Bronchial epithelial cell (primary cell): ENCODE measurements at regions not wholly inside any gene's neighbourhood (a gene's known extent, or its start where the extent isn't known, plus 50 kb on each side); places are given as distances from the start of the nearest gene placed in this dataset.
A peak's percentile ranks its signal among the peaks of the same experiment; 100 is the strongest.

Source experiments
- DNase-seq: peaks from one replicate; pipeline ENCODE4 v3.0.0-alpha.2; 2010; ENCODE audit warnings: low read depth
- FAIRE-seq: peaks from 2 replicates; lab custom pipeline; 2011; peaks lifted over from hg19 to GRCh38; lab: Jason Lieb, UNC
- H3K27me3 ChIP-seq: 2 replicates; pipeline ENCODE4 v1.5.1; 2011; ENCODE audit warnings: low read length; ENCODE audit not compliant: control insufficient read depth, insufficient read depth
- H3K36me3 ChIP-seq: 2 replicates; pipeline ENCODE4 v1.5.1; 2011; ENCODE audit warnings: low read length; ENCODE audit not compliant: control insufficient read depth, insufficient read depth
- H3K4me3 ChIP-seq: 2 replicates; pipeline ENCODE4 v1.5.1; 2011; ENCODE audit warnings: mild to moderate bottlenecking, low read depth, low read length, control low read depth
- TF ChIP-seq, protein P1 (sequence below): IDR thresholded peaks from 2 replicates; pipeline ENCODE4 v1.5.1; 2011; ENCODE audit warnings: mild to moderate bottlenecking, moderate library complexity, low read length, control low read depth, inconsistent platforms; ENCODE audit not compliant: insufficient read depth, severe bottlenecking

DNA sequence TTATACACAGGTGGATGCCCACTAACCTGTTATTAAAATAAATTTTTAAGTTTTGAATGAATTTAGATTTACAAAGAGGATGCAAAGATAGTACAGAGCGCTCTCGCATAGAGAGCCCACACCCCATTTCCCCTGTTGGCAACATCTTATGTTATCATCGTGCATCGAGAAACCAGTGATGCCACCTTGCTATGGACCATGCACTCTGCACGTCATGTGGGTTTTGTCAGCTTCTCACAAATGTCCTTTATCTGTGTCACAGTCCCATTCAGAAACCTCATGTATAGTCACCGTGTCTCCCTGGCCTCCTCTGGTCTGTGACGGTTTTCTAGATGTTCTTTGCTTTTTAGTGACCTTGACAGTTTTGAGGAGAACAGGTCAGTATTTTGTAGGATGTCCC lies 60.0 kb downstream of the ING1 start:
- no peaks in the 10 kb centered on the region for H3K36me3 ChIP-seq
- H3K4me3 ChIP-seq, result no peak overlapping the region
- TF ChIP-seq, protein P1, sequence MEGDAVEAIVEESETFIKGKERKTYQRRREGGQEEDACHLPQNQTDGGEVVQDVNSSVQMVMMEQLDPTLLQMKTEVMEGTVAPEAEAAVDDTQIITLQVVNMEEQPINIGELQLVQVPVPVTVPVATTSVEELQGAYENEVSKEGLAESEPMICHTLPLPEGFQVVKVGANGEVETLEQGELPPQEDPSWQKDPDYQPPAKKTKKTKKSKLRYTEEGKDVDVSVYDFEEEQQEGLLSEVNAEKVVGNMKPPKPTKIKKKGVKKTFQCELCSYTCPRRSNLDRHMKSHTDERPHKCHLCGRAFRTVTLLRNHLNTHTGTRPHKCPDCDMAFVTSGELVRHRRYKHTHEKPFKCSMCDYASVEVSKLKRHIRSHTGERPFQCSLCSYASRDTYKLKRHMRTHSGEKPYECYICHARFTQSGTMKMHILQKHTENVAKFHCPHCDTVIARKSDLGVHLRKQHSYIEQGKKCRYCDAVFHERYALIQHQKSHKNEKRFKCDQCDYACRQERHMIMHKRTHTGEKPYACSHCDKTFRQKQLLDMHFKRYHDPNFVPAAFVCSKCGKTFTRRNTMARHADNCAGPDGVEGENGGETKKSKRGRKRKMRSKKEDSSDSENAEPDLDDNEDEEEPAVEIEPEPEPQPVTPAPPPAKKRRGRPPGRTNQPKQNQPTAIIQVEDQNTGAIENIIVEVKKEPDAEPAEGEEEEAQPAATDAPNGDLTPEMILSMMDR, result no peak
- DNase-seq, result no peak
- peaks cover 2% of the 10 kb centered on the region for H3K27me3 ChIP-seq
- no peak for FAIRE-seq

DNA sequence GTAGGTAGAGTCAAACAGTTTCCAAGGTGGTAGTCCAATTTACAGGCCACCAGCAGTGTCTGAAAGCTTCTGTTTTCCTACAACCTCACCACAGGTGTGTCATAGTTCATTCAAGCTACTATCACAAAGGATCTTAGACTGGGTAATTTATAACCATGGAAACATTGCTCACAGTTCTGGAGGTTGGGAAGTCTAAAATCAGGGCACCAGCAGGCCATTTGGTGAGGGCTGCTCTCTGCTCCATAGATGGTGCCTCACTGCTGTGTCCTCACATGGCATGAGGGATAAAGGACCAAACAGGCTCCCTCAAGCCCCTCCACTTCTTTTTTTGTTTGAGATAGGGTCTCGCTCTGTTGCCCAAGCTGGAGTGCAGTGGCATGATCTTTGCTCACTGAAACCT lies 60.6 kb downstream of the ING1 start:
- Histone ChIP-seq H3K4me3 (no peak overlapping the region), H3K36me3 (no peaks in the 10 kb centered on the region), H3K27me3 (peaks cover 2% of the 10 kb centered on the region)
- peak; percentile 23 for FAIRE-seq
- no peak for DNase-seq
- TF ChIP-seq, protein P1, result no peak

DNA sequence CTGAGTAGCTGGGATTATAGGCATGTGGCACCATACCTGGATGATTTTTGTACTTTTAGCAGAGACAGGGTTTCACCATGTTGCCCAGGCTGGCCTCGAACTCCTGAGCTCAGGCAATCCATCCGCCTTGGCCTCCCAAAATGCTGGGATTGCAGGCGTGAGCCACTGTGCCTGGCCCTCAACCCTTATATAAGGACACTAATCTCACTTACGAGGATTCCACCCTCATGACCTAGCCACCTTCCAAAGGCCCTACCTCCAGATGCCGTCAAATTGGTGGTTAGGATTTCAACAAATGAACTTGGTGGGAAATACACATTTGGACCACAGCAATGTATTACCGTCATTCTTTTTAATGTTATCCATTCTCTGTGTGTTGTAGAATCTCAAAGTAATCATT lies 61.0 kb downstream of the ING1 start:
- H3K36me3 ChIP-seq, result no peaks in the 10 kb centered on the region
- no peak for FAIRE-seq
- TF ChIP-seq, protein P1, result no peak

DNA sequence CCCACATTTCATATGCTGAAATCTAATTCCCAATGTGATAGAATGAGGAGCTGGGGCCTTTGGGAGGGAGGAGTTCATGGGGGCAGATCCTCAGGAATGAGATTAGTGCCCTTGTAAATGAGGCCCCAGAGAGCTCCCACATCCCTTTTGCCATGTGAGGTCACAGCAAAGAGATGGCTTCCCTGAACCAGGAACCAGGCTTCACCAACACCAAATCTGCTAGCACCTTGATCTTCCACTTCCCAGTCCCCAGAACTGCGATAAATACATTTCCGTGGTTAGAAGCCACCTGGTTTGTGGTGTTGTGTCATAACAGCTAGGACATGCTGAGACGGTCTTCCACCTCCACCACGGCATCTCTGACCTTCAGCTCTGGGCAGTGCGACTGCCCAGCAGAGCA lies 62.1 kb downstream of the ING1 start:
- Histone ChIP-seq H3K36me3 (no peaks in the 10 kb centered on the region), H3K27me3 (peaks cover 2% of the 10 kb centered on the region), H3K4me3 (no peak overlapping the region)
- TF ChIP-seq, protein P1, result no peak
- no peak for FAIRE-seq
- no peak for DNase-seq

More for the DNA sequence above, 61.0 kb downstream of the ING1 start:
- Histone ChIP-seq H3K4me3 (no peak overlapping the region), H3K27me3 (peaks cover 2% of the 10 kb centered on the region)
- DNase-seq, result no peak

DNA sequence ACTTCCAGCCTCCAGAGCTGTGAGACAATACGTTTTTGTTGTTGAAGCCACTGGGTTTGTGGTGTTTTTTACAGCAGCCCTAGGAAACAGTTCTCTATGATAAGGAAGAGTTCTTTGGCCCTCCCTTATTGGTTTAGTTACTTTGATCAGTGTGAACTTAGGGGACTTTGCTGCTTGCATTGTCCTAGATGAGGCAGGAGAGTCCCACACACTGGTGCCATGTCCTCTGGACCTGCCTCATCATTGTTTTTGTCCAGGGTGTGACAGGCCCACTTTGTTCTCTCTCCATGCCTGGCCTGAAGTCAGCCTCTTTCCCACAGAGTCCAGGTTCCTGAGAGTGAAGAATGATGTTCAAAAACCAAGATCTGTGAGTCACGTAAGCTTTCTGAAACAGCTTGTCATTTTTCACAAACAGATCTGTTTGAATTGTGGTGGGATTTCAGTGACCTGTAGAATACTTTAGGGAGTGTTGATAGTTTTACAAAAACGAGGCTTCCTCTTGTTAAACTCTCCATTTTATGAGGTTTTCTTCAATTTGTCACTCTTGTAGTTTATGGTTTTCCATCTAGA lies 63.8 kb downstream of the ING1 start:
- H3K27me3 ChIP-seq, result peaks cover 2% of the 10 kb centered on the region
- FAIRE-seq (no peak), DNase-seq (no peak)
- no peak overlapping the region for H3K4me3 ChIP-seq
- no peaks in the 10 kb centered on the region for H3K36me3 ChIP-seq
- TF ChIP-seq, protein P1, result no peak

DNA sequence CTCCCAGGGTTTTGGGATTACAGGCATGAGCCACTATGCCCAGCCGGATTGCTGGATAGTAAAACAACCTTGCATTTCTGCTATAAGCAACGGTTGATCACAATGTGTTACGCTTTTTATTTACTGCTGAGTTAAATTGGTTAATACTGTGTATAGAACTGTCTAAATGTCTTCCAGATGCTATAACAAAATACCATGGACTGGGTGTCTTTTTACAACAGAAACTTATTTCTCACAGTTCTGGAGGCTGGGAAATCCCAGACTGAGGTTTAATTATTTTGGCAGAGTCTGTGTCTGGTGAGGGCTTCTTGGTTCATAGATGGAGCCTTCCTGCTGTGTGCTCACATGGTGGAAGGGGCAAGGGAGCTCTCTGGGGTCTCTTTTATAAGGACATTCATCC lies 65.5 kb downstream of the ING1 start:
- DNase-seq (no peak), FAIRE-seq (no peak)
- no peaks in the 10 kb centered on the region for H3K36me3 ChIP-seq
- TF ChIP-seq, protein P1, result no peak
- H3K27me3 ChIP-seq, result peaks cover 2% of the 10 kb centered on the region
- no peak overlapping the region for H3K4me3 ChIP-seq
